ENCODE measurements at regions not wholly inside any gene's neighbourhood (a gene's known extent, or its start where the extent isn't known, plus 50 kb on each side); places are given as distances from the start of the nearest gene placed in this dataset.

- TF ChIP-seq POLR2A (IDR thresholded peaks at IDR 0.05; ENCODE audit: extremely low read depth, insufficient read length), result no peak
- TF ChIP-seq CTCF (IDR thresholded peaks at IDR 0.05; ENCODE audit: low read depth, low read length), result no peak
- TF ChIP-seq, protein P1, sequence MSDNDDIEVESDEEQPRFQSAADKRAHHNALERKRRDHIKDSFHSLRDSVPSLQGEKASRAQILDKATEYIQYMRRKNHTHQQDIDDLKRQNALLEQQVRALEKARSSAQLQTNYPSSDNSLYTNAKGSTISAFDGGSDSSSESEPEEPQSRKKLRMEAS (IDR thresholded peaks at IDR 0.05; ENCODE audit: low read depth, low read length), result no peak
Observed at GRCh38 chr4:129842096-129842495, 746.1 kb downstream of the C4orf33 start.
